ENCODE measurements at regions not wholly inside any gene's neighbourhood (a gene's known extent, or its start where the extent isn't known, plus 50 kb on each side); places are given as distances from the start of the nearest gene placed in this dataset.

DNA sequence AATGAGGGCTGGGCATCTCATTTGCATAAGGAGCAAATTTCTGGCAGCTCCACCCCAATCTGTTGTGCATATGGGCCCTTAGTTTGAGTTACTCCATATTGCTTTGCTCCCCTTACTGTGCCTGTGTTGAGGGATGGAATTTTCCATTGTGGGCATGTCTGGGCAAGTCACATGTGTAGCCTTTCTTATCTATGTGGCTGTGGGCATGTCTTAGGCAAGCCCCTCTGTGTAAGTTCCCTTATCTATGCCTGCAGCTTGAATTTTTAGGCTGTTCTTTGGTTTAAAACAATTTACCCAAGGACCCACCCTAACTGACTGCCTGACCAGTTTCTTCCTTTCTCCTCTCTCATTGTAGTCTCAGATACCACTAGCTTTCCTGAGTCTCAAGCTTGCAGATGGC is 405.7 kb upstream of the NCAM2 start:
- no peak for DNase-seq

DNA sequence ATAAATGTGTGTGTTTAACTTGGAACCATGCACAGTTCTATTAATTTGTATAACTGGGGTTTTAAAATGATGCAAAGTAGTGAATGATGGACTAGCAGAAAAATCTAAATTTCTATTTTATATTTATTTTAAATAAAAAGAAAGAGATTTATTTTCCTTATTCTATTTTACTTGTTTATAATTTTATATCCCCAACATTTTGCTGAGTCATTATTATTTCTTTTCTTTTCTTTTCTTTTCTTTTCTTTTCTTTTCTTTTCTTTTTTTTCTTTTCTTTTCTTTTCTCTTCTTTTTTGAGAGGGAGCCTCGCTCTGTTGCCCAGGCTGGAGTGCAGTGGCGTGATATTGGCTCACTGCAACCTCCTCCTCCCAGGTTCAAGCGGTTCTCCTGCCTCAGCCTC is 395.0 kb upstream of the NCAM2 start:
- no peak for DNase-seq

GRCh38 chr21:20611008-20611407 is 387.2 kb upstream of the NCAM2 start:
- DNase-seq, result no peak

GRCh38 chr21:20613654-20614053 is 384.6 kb upstream of the NCAM2 start:
- no peak for DNase-seq

DNA sequence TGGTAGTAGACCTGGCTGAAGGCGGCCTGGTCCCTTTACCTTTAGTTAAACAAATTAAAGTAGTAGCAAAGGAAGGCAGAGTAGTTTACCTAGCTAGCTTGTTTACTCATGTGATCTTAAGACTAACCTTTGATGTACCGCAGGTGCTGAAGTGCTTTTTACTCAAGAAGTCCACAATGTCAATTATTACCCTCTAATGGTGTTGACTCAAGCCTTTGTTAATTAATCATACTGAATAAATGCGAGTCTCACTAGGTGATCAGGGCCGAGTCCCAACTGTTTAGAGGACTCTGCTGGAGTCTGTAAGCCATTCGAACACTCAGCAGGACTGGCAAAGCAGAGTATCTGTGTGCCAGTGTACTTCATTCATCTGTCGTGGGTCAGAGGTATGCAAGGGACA is 381.1 kb upstream of the NCAM2 start:
- no peak for DNase-seq

- no peak for DNase-seq
Observed at GRCh38 chr21:20618878-20619277, 379.3 kb upstream of the NCAM2 start.

- DNase-seq, result no peak
Observed at GRCh38 chr21:20627594-20627993, 370.6 kb upstream of the NCAM2 start.

- DNase-seq, result no peak
Observed at GRCh38 chr21:20631633-20632032, 366.6 kb upstream of the NCAM2 start.

- no peak for DNase-seq
Observed at GRCh38 chr21:20639026-20639425, 359.2 kb upstream of the NCAM2 start.

DNA sequence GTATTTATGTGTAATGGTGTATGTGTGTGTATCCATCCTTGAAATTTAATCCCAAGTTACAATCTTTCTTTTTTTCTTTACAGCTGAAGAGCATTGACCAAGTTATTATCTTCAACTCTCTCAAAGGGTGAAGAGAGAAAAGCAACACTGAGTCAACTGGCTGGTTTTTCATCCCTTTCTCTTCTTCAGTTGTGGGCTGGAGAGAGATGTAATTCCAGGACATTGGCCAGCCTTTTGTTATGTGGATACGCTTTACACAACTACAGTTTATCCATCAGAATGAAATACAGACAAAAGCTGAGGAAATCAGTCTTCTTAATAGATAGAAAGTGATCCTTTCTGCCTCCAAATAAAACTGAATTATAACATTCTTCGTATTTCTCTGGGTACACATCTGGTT is 357.0 kb upstream of the NCAM2 start:
- DNase-seq, result no peak

DNA sequence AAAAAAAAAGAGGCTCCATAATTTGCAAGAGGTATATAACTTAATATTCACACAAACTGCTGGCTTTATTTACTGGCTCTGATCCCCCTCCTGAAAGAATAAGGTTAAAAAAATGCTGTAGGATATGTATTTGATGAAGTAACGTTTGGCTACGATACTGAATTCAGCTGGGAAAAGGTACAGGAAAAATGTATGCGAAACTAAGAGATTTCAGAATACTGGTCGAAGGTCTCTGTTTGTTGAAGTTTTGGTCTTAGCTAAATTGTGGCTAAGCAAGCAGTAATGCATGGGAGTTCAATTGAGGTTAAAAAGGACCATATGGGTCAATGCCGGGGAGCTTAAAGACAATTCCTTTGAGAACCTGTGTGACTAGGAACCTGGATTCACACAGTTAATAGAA is 355.5 kb upstream of the NCAM2 start:
- DNase-seq, result no peak

DNA sequence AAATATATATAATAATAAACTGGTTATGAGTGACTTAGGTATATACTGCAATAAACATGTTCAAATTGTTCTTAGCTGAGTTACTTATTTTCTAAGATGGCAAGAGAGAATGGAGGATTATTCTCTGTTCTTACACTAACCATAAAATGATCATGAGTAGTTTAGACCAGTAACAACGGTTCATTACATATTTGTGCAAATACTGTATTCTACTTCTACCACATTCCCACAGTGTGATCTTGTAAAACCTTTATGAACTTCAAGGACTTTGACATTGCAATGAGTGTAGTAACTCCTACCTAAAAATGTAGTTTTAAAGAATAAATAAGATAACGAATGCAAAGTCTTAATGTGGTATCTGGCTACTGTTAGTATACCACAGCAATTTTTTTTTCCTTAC is 353.7 kb upstream of the NCAM2 start:
- DNase-seq, result no peak

- DNase-seq, result no peak
Observed at GRCh38 chr21:20645344-20645743, 352.9 kb upstream of the NCAM2 start.

DNA sequence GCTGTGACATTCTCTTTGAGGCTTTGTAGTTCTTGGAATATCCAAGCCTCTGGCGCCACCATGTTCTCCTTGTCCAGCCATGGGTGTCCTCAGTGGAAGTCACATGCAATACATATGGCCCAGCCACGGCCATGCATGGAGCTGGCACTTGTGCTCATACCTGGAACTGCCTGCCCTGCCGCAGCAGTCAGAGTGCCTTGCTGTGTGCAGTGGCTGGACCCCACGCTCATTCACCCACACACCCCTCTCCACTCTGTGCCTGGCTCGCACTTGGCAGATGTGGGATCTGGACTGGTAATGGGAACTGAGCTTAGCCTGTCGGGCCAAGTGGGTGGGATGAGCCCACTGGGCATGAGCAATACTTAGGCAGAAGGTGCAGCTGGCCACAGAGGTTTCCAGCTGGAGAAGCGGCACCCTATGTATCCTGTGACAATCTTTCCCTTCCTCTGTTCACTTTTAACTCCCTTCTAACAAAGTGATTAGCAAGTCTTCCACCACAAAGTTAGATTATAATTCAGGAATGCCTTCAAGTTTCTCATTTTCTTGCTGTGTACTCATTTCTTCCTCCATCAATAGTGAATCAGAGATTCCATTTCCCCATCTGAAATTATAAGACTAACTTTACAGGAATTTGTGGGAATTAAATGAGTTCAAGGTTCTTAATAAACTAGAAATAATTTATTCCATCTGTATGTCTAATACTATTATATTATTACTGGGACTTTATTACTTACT is 351.6 kb upstream of the NCAM2 start:
- DNase-seq, result no peak

DNA sequence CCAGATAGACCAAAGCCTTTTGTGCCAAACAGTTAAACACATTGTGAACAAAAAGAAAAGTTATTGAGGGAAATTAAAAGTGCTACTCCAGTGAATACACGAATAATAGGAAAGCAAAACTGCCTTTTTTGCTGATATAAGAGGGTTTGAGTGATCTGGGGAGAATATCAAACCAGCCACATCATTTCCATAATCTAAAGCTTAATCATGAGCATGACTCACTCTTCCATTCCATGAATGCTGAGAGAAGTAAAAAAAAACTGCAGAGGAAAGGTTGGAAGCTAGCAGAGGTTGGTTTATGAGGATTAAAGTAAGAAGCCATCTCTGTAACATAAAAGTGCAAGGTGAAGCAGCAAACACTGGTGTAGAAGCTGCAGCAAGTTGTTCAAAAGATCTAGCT is 350.6 kb upstream of the NCAM2 start:
- DNase-seq, result no peak

- DNase-seq, result no peak
Observed at GRCh38 chr21:20649231-20649630, 349.0 kb upstream of the NCAM2 start.

DNA sequence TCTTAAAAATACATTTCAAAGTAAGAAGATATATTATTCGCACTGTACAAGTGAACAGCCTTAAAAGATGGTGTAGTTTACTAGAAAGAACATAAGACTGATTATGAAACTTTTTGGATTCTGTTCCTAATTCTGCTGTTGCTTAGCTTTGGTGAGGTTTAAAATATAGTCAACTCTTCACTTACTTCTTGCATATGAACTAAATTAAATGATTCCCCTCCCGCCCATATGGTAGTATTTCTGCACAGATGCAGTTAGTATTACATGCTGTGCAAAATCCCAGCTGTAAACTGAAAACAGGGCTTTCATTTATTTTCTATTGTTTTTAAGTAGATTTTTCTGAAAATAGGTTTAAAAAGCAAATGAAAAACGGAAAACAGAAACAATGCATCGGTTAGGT is 345.4 kb upstream of the NCAM2 start:
- peak in 1 of 2 donors; percentile 1 for DNase-seq

- DNase-seq, result no peak
Observed at GRCh38 chr21:20661246-20661645, 337.0 kb upstream of the NCAM2 start.

DNA sequence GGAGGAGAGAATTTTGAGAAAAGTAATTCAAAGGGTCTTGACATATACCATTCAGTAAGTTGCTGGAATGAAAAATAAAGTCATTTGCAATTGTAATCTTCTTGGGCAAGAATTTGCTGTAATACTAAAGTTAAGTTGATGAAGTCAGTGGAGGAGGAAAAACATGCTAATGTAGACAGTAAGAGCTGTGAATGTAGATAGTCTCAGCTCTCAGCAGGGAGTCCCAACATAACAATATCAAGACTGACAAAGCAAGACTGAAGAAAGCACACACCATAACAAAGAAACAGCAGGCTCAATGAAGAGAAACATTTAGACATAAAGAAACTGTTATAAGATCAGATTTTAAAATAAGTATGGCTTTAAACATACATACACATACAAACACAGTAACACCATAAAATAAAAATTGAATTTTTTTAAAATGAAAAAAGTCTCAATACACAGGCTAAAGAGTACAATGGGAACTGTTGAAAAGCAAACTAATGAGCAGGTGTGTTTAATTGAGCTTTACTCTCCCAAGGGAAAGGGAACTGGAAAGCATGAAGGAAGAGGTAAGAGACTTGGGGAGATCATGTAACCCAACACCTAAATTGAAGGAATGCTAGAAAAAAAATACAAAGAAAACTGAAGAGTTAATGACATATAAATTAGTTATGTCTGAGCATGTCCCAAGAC is 336.3 kb upstream of the NCAM2 start:
- no peak for DNase-seq

DNA sequence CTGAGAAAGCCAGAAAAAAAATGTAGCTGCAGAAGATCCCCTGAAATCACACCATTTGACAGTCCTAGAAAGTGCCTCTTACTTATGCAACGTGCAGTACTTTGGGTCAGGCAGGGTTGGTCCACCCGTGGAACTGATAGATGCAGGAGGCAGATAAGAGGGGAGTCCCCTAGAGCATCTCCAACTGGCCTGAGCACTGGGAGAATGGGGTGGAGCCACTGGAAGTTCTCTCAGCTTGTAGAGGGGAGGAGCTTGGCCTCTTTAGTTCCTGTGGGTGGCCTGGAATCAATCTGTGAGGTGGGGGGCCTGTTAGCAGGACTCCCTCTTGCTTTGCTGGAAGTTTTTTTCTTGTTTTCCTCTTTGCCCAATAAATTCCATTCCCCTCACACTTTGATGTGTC is 335.7 kb upstream of the NCAM2 start:
- no peak for DNase-seq

- no peak for DNase-seq
Observed at GRCh38 chr21:20667931-20668330, 330.3 kb upstream of the NCAM2 start.

DNA sequence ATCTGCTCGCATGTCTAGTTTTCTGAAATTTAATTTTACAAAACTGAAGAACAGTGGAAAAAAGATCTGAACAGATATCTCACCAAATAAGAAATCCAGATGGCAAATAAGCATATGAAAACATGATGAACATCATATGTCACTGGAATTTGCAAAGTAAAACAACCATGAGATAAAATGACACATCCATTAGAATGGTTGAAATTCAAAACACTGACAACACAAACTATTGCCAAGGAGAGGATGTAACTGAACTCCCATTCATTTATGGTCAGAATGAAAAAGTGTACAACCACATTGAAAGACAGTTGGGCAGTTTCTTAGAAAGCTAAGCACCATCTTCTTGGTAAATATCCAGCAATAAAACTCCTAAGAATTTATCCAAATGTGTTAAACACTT is 312.7 kb upstream of the NCAM2 start:
- no peak for DNase-seq

GRCh38 chr21:20698585-20698984 is 299.6 kb upstream of the NCAM2 start:
- DNase-seq, result no peak

DNA sequence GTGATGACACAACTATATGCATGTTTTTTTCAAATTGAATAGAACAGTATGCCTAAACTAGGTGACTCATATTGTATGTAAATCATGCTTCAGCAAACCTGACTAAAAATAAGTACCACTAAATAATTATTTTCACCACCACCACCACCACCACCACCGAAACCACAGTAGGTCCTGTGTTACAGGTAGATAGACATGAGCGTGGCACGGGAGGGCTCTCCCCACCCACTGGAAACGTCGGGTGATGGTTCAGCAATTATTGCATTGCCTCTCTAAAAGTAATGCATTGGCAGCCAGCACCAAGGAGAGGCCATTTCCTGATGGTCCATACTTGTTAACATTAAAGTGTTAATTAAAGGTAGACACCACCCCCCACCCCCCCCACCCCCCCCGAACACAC is 297.0 kb upstream of the NCAM2 start:
- no peak for DNase-seq

Measured in hippocampal formation (tissue), 2 donors.